NB4 (cell line): ENCODE measurements at regions not wholly inside any gene's neighbourhood (a gene's known extent, or its start where the extent isn't known, plus 50 kb on each side); places are given as distances from the start of the nearest gene placed in this dataset.
"Not testable (repeated sequence)": the region's sequence is repeated elsewhere in the genome, so short reads cannot be mapped to it uniquely, and the experiment has no call there.

Experiments used
- DNase-seq: peaks from one replicate; pipeline ENCODE4 v3.0.0; 2010; ENCODE audit warnings: low read depth
- H3K4me3 ChIP-seq: one replicate; pipeline ENCODE4 v1.5.1; 2011; ENCODE audit warnings: mild to moderate bottlenecking, low read depth, low read length, moderate library complexity
- CTCF ChIP-seq: IDR thresholded peaks from one replicate; pipeline ENCODE4 v1.5.1; 2012; ENCODE audit warnings: low read depth, low read length
- MAX ChIP-seq: IDR thresholded peaks from 2 replicates; pipeline ENCODE4 v1.6.1; 2011; ENCODE audit warnings: low read depth, low read length
- MYC ChIP-seq: IDR thresholded peaks from 2 replicates; pipeline ENCODE4 v1.6.1; 2011; ENCODE audit warnings: low read depth, low read length
- POLR2A ChIP-seq: IDR thresholded peaks from 2 replicates; pipeline ENCODE4 v1.6.1; 2011; ENCODE audit warnings: mild to moderate bottlenecking; ENCODE audit not compliant: insufficient read length; ENCODE audit errors: extremely low read depth

- DNase-seq = no peak
- no peak for TF ChIP-seq MYC
- no peak for TF ChIP-seq MAX
- TF ChIP-seq CTCF = no peak
- TF ChIP-seq POLR2A = no peak
- no peak overlapping the region for H3K4me3 ChIP-seq
These were observed 726.3 kb upstream of the INTU start for GRCh38 chr4:126906466-126906865.

- no peak overlapping the region for H3K4me3 ChIP-seq
- TF ChIP-seq POLR2A (no peak), MYC (no peak), MAX (no peak), CTCF (no peak)
- DNase-seq = no peak
These were observed 725.4 kb upstream of the INTU start for GRCh38 chr4:126907389-126907788.

- no peak overlapping the region for H3K4me3 ChIP-seq
- no peak for DNase-seq
- TF ChIP-seq MAX = no peak
- TF ChIP-seq MYC = no peak
- TF ChIP-seq POLR2A = no peak
- TF ChIP-seq CTCF = no peak
These were observed 716.6 kb upstream of the INTU start for GRCh38 chr4:126916049-126916625.

- no peak for DNase-seq
- no peak overlapping the region for H3K4me3 ChIP-seq
- TF ChIP-seq MAX (no peak), CTCF (no peak), MYC (no peak), POLR2A (no peak)
These were observed 716.1 kb upstream of the INTU start for GRCh38 chr4:126916626-126917140.

GRCh38 chr4:126922328-126922938 is 710.3 kb upstream of the INTU start:
- not testable (repeated sequence) for DNase-seq, H3K4me3 ChIP-seq

- H3K4me3 ChIP-seq = no peak overlapping the region
- DNase-seq = no peak
- no peak for TF ChIP-seq MYC
- no peak for TF ChIP-seq CTCF
- TF ChIP-seq POLR2A = no peak
- no peak for TF ChIP-seq MAX
These were observed 708.5 kb upstream of the INTU start for GRCh38 chr4:126924237-126924636.

- not testable (repeated sequence) for H3K4me3 ChIP-seq, DNase-seq
These were observed 702.7 kb upstream of the INTU start for GRCh38 chr4:126930059-126930458.
